SU-DHL-6 (cell line): ENCODE measurements at regions not wholly inside any gene's neighbourhood (a gene's known extent, or its start where the extent isn't known, plus 50 kb on each side); places are given as distances from the start of the nearest gene placed in this dataset.

ENCODE experiments used
- CTCF ChIP-seq: fragments of 200-600 bp; sonication (generic); IDR thresholded peaks from one replicate; pipeline ENCODE4 v1.5.1; 2017; ENCODE audit warnings: antibody characterized with exemption, mild to moderate bottlenecking, low read length, moderate library complexity; ENCODE audit not compliant: insufficient read depth, poor library complexity, severe bottlenecking
- EZH2phosphoT487 ChIP-seq: fragments of 200-600 bp; sonication (generic), shearing (Covaris generic); conservative IDR thresholded peaks from 2 replicates; pipeline ENCODE4 v1.6.1; 2018; ENCODE audit warnings: mild to moderate bottlenecking, antibody characterized with exemption, low read length, moderate library complexity, mixed read lengths

- no peak for TF ChIP-seq CTCF
- TF ChIP-seq EZH2phosphoT487 = no peak
Measured at GRCh38 chr13:60925686-60926085, 490.0 kb downstream of the PCDH20 start.
